ENCODE measurements at regions not wholly inside any gene's neighbourhood (a gene's known extent, or its start where the extent isn't known, plus 50 kb on each side); places are given as distances from the start of the nearest gene placed in this dataset.
"Not testable (repeated sequence)": the region's sequence is repeated elsewhere in the genome, so short reads cannot be mapped to it uniquely, and the experiment has no call there.

- no peak for DNase-seq
Measured at GRCh38 chr4:158313566-158313965, 103.3 kb downstream of the TMEM144 start.

- peak; percentile 96 for DNase-seq
Measured at GRCh38 chr4:158314756-158315487, 104.6 kb downstream of the TMEM144 start.

GRCh38 chr4:158315706-158316105 is 105.4 kb downstream of the TMEM144 start:
- DNase-seq, result peak; percentile 73

- DNase-seq, result peak; percentile 19
Measured at GRCh38 chr4:158316264-158316663, 106.0 kb downstream of the TMEM144 start.

GRCh38 chr4:158319880-158320279 is 109.6 kb downstream of the TMEM144 start:
- no peak for DNase-seq

GRCh38 chr4:158322109-158322508 is 111.8 kb downstream of the TMEM144 start:
- no peak for DNase-seq

GRCh38 chr4:158327525-158327924 is 117.2 kb downstream of the TMEM144 start:
- no peak for DNase-seq

GRCh38 chr4:158331863-158332262 is 121.6 kb downstream of the TMEM144 start:
- DNase-seq, result no peak

GRCh38 chr4:158333820-158334219 is 123.5 kb downstream of the TMEM144 start:
- DNase-seq, result no peak

- DNase-seq, result no peak
Measured at GRCh38 chr4:158341896-158342295, 131.6 kb downstream of the TMEM144 start.

- DNase-seq, result no peak
Measured at GRCh38 chr4:158346576-158346975, 136.3 kb downstream of the TMEM144 start.

GRCh38 chr4:158347556-158347955 is 137.3 kb downstream of the TMEM144 start:
- DNase-seq, result peak; percentile 26

- DNase-seq, result no peak
Measured at GRCh38 chr4:158350161-158350560, 139.9 kb downstream of the TMEM144 start.

GRCh38 chr4:158353541-158354304 is 143.4 kb downstream of the TMEM144 start:
- no peak for DNase-seq

- no peak for DNase-seq
Measured at GRCh38 chr4:158356301-158356700, 146.0 kb downstream of the TMEM144 start.

- not testable (repeated sequence) for DNase-seq
Measured at GRCh38 chr4:158367932-158368441, 153.7 kb upstream of the RXFP1 start.

GRCh38 chr4:158371158-158371557 is 150.5 kb upstream of the RXFP1 start:
- DNase-seq, result peak; percentile 11

GRCh38 chr4:158374318-158374717 is 147.4 kb upstream of the RXFP1 start:
- no peak for DNase-seq

- no peak for DNase-seq
Measured at GRCh38 chr4:158376106-158376840, 145.4 kb upstream of the RXFP1 start.

GRCh38 chr4:158384414-158384813 is 137.3 kb upstream of the RXFP1 start:
- DNase-seq, result no peak

GRCh38 chr4:158395343-158395742 is 126.3 kb upstream of the RXFP1 start:
- DNase-seq, result no peak

- DNase-seq, result no peak
Measured at GRCh38 chr4:158395889-158396288, 125.8 kb upstream of the RXFP1 start.

- no peak for DNase-seq
Measured at GRCh38 chr4:158397781-158398180, 123.9 kb upstream of the RXFP1 start.

Data from fibroblast of skin of abdomen (primary cell).